ENCODE measurements at regions not wholly inside any gene's neighbourhood (a gene's known extent, or its start where the extent isn't known, plus 50 kb on each side); places are given as distances from the start of the nearest gene placed in this dataset.

DNA sequence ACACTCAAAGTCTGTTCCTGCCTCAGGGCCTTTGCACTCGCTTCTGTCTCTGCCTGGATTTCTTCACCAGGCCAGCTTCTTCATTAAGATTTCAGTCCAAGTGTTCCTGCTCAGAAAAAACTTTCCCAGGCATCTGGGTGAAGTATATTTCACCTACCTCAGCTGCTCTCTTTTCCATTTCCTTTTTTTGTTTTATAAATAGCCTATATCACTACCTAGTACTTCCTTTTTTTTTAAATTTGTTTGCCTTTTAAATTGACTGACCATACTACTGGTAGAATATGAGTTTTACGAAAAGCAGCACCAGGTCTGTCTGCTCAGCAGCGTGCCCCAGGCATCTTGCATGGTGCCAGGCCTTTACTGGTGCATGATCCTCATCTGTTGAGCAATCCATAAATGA lies 1064.4 kb downstream of the UQCRFS1 start:
- TF ChIP-seq, protein P1, sequence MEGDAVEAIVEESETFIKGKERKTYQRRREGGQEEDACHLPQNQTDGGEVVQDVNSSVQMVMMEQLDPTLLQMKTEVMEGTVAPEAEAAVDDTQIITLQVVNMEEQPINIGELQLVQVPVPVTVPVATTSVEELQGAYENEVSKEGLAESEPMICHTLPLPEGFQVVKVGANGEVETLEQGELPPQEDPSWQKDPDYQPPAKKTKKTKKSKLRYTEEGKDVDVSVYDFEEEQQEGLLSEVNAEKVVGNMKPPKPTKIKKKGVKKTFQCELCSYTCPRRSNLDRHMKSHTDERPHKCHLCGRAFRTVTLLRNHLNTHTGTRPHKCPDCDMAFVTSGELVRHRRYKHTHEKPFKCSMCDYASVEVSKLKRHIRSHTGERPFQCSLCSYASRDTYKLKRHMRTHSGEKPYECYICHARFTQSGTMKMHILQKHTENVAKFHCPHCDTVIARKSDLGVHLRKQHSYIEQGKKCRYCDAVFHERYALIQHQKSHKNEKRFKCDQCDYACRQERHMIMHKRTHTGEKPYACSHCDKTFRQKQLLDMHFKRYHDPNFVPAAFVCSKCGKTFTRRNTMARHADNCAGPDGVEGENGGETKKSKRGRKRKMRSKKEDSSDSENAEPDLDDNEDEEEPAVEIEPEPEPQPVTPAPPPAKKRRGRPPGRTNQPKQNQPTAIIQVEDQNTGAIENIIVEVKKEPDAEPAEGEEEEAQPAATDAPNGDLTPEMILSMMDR (conservative IDR thresholded peaks at IDR 0.05; ENCODE audit: low read depth, low read length): no peak
- no peak for TF ChIP-seq EZH2 (IDR thresholded peaks at IDR 0.05; ENCODE audit: borderline replicate concordance, low read depth, low read length, poor library complexity, severe bottlenecking)
- no TSS peak for BruUV-seq (replicated peaks)
- POLR2A ChIA-PET (ENCODE audit: low non-redundant PET): no interaction called here

DNA sequence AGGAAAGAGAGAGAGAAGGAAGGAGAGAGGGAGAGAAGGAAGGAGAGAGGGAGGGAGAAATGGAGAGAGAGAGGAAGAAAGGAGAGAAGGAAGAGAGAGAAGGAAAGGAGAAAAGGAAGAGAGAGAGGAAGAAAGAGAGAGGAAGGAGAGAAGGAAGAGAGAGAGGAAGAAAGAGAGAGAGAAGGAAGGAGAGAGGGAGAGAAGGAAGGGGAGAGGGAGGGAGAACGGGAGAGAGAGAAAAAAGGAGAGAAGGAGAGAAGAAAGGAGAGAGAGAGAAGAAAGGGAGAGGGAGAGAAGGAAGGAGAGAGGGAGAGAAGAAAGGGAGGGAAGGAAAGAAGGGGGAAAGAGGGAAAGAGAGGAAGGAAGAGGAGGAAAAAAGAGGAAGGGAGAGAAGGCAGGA lies 1070.7 kb downstream of the UQCRFS1 start:
- no peak for DNase-seq (ENCODE audit: low spot score)
- Histone ChIP-seq H3K4me1 (ENCODE audit: insufficient read depth, low read length, poor library complexity, severe bottlenecking) (no peaks in the 10 kb centered on the region), H3K36me3 (ENCODE audit: insufficient read depth, low read length, poor library complexity, severe bottlenecking) (no peaks in the 10 kb centered on the region), H3K27me3 (replicated peaks; ENCODE audit: insufficient read depth, low read depth, low read length, poor library complexity) (no peaks in the 10 kb centered on the region), H3K4me3 (ENCODE audit: low read depth, low read length, poor library complexity, severe bottlenecking) (no peak overlapping the region), H3K27ac (ENCODE audit: low read depth, low read length, poor library complexity, severe bottlenecking) (no peak overlapping the region), H3K9me3 (ENCODE audit: low read depth, low read length, poor library complexity, severe bottlenecking) (peaks cover 24% of the 10 kb centered on the region)
- ChIA-PET POLR2A (ENCODE audit: low non-redundant PET) (no interaction called here), CTCF (no interaction called here)
- no peak for TF ChIP-seq EZH2 (IDR thresholded peaks at IDR 0.05; ENCODE audit: borderline replicate concordance, low read depth, low read length, poor library complexity, severe bottlenecking)
- TF ChIP-seq, protein P1 (conservative IDR thresholded peaks at IDR 0.05; ENCODE audit: low read depth, low read length): no peak
- BruUV-seq (replicated peaks): no TSS peak
- intact Hi-C loops (cut with micrococcal nuclease; ENCODE audit: unreplicated experiment): no loop called here

More for the DNA sequence above, 1064.4 kb downstream of the UQCRFS1 start:
- Histone ChIP-seq H3K4me3 (ENCODE audit: low read depth, low read length, poor library complexity, severe bottlenecking) (no peak overlapping the region), H3K9me3 (ENCODE audit: low read depth, low read length, poor library complexity, severe bottlenecking) (peaks cover 33% of the 10 kb centered on the region), H3K27ac (ENCODE audit: low read depth, low read length, poor library complexity, severe bottlenecking) (no peak overlapping the region), H3K4me1 (ENCODE audit: insufficient read depth, low read length, poor library complexity, severe bottlenecking) (no peaks in the 10 kb centered on the region), H3K27me3 (replicated peaks; ENCODE audit: insufficient read depth, low read depth, low read length, poor library complexity) (no peaks in the 10 kb centered on the region), H3K36me3 (ENCODE audit: insufficient read depth, low read length, poor library complexity, severe bottlenecking) (no peaks in the 10 kb centered on the region)
- DNase-seq (ENCODE audit: low spot score): no peak
- intact Hi-C loops (cut with micrococcal nuclease; ENCODE audit: unreplicated experiment): no loop called here
- CTCF ChIA-PET: no interaction called here

DNA sequence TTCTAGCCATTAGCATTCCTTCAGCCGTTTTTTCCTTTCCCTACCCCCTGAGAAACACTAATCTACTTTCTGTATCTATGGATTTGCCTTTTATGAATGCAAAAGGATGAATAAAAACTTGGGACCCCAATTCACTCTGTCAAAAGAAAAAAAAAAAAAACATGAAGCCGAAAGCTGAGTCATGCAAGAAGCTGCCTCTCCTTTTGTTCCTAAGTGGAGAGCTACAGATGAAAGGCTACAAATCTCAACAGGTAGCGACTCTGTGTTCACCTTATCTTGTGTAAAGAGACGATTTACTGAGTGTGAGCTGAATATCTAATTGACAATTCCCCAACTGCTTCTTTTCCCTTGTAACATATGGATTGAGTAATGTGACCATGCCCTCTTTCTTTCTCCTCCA lies 1072.8 kb downstream of the UQCRFS1 start:
- BruUV-seq (replicated peaks): no TSS peak

More for the DNA sequence above, 1072.8 kb downstream of the UQCRFS1 start:
- TF ChIP-seq EZH2 (IDR thresholded peaks at IDR 0.05; ENCODE audit: borderline replicate concordance, low read depth, low read length, poor library complexity, severe bottlenecking): no peak
- TF ChIP-seq, protein P1 (conservative IDR thresholded peaks at IDR 0.05; ENCODE audit: low read depth, low read length): no peak
- intact Hi-C loops (cut with micrococcal nuclease; ENCODE audit: unreplicated experiment): no loop called here
- no peaks in the 10 kb centered on the region for H3K4me1 ChIP-seq (ENCODE audit: insufficient read depth, low read length, poor library complexity, severe bottlenecking)
- ChIA-PET CTCF (no interaction called here), POLR2A (ENCODE audit: low non-redundant PET) (no interaction called here)
- H3K4me3 ChIP-seq (ENCODE audit: low read depth, low read length, poor library complexity, severe bottlenecking): no peak overlapping the region
- peaks cover 24% of the 10 kb centered on the region for H3K9me3 ChIP-seq (ENCODE audit: low read depth, low read length, poor library complexity, severe bottlenecking)
- no peaks in the 10 kb centered on the region for H3K27me3 ChIP-seq (replicated peaks; ENCODE audit: insufficient read depth, low read depth, low read length, poor library complexity)
- no peak overlapping the region for H3K27ac ChIP-seq (ENCODE audit: low read depth, low read length, poor library complexity, severe bottlenecking)
- no peaks in the 10 kb centered on the region for H3K36me3 ChIP-seq (ENCODE audit: insufficient read depth, low read length, poor library complexity, severe bottlenecking)
- DNase-seq (ENCODE audit: low spot score): no peak
